AG04449 (cell line): ENCODE measurements at regions not wholly inside any gene's neighbourhood (a gene's known extent, or its start where the extent isn't known, plus 50 kb on each side); places are given as distances from the start of the nearest gene placed in this dataset.

Experiments
- CTCF ChIA-PET: fragments of 350-600 bp; formaldehyde crosslinking; extraction: SDS; loops from one replicate; lab custom pipeline; 2021; ENCODE audit warnings: antibody characterized with exemption; lab: Yijun Ruan, JAX
- POLR2A ChIA-PET: fragments of 400-600, 350-600 bp; formaldehyde crosslinking; extraction: SDS; loops from one replicate; lab custom pipeline; 2020; ENCODE audit warnings: antibody characterized with exemption, inconsistent platforms; lab: Yijun Ruan, JAX
- DNase-seq: peaks from one replicate; pipeline ENCODE4 v3.0.0-alpha.2; 2010; ENCODE audit warnings: low read depth, low spot score
- H3K4me3 ChIP-seq: 2 replicates; pipeline ENCODE4 v1.5.1; 2011; ENCODE audit warnings: low read depth, mild to moderate bottlenecking, control low read depth, low read length
- TF ChIP-seq, protein P1 (sequence below): IDR thresholded peaks from one replicate; pipeline ENCODE4 v1.5.1; 2011; ENCODE audit warnings: mild to moderate bottlenecking, moderate library complexity, low read length, control low read depth, inconsistent platforms; ENCODE audit not compliant: insufficient read depth; ENCODE audit errors: missing control alignments

DNA sequence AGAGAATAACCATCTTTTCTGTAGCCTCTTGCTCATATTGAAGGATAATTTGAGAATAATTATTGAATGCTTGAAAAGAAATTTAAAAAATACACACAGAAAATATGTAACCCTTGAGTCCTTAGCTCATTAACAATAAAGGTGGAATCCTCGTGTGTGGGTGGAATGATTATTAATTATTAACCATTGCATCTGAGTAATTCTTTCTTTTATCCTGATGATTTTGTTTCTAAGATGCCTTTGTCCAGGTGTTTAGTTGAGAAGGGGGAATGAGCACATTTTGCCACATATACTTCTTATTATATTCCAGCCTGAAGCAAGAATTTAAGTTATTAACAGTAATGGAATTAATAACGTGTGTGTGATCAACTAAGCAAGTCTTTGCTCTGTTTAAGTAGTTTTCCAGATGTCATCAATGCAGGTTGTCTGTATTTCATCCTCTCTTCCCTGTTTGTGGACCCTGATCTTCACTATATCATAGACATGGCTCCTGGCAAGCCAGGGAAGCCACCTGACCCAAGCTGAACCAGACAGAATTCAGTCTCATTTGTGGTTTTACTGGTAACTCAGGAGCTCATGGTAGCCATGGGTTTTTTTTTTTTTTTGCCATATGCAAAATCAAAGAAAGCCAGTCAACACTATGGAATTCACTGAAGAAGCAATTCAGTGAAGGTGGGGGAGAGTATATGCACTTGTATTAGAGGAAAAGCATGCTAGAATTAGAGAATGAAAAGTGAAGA, 144.3 kb downstream of the KIF20B start:
- CTCF ChIA-PET, result no interaction called here

DNA sequence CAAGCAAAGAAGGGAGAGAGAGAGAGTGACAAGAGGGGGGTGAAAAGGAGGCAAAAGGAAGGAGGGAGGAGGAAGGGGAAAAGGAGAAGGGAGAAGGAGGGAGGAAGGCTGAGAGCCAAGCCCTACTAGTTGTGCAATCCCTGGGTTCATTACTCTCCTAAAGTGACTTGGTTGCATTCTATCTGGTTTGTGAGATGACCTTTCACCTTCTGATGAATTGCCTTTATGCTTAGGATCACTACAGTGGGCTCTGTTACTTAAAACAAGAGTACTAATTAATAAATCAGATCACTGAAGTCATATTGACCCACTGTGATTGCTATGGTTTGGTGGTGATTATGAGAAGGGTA, 144.9 kb downstream of the KIF20B start:
- no peak for DNase-seq
- no peak overlapping the region for H3K4me3 ChIP-seq
- POLR2A ChIA-PET, result no interaction called here

More for the DNA sequence above, 144.3 kb downstream of the KIF20B start:
- POLR2A ChIA-PET, result no interaction called here
- no peak overlapping the region for H3K4me3 ChIP-seq
- no peak for DNase-seq
- TF ChIP-seq, protein P1, sequence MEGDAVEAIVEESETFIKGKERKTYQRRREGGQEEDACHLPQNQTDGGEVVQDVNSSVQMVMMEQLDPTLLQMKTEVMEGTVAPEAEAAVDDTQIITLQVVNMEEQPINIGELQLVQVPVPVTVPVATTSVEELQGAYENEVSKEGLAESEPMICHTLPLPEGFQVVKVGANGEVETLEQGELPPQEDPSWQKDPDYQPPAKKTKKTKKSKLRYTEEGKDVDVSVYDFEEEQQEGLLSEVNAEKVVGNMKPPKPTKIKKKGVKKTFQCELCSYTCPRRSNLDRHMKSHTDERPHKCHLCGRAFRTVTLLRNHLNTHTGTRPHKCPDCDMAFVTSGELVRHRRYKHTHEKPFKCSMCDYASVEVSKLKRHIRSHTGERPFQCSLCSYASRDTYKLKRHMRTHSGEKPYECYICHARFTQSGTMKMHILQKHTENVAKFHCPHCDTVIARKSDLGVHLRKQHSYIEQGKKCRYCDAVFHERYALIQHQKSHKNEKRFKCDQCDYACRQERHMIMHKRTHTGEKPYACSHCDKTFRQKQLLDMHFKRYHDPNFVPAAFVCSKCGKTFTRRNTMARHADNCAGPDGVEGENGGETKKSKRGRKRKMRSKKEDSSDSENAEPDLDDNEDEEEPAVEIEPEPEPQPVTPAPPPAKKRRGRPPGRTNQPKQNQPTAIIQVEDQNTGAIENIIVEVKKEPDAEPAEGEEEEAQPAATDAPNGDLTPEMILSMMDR, result no peak

DNA sequence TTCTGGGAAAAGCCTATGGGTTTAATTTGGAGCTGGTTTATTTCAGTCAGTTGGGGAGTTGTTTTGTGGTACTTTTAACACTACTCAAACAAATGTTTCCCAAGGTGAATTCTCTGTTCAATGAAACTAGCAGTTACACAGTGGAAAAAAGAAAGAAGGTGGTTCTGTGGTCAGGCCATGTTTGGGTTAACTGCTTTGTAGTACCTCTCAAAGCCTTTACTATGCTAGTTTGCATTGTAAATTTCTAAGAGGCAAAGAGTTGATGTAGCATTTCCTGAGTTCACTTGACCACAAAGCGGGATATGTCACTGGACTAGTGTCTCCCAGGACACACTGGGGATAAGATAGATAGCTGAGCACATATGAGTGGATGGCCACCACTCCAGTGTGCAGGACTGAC, 145.4 kb downstream of the KIF20B start:
- no peak for DNase-seq
- TF ChIP-seq, protein P1, result no peak
- no peak overlapping the region for H3K4me3 ChIP-seq
- CTCF ChIA-PET, result no interaction called here
- POLR2A ChIA-PET, result no interaction called here

More for the DNA sequence above, 144.9 kb downstream of the KIF20B start:
- CTCF ChIA-PET, result no interaction called here
- TF ChIP-seq, protein P1, result no peak

DNA sequence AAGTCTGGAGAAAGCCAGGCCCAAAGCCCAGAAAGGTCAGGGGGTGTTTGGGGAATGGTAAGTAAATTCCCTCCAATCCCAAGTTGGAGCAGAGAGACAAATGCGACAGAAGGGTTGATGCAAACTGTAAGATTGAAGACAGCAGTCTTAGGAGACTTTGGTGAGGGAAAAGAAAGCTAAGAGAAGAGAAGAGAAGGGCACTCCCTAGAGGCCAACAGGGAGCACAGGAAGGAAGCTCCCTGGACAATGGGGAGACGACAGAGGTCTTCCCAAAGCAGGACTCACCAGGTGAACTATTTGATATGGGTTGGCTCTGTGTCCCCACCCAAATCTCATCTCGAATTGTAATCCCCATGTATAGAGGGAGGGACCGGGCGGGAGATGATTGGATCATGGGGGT, 151.5 kb downstream of the KIF20B start:
- CTCF ChIA-PET, result interaction anchor here (1.2 kb wide), 1 partner anchor 898 kb away, joined by 3 read pairs; no protein-coding TSS in a partner anchor
- TF ChIP-seq, protein P1, result no peak

DNA sequence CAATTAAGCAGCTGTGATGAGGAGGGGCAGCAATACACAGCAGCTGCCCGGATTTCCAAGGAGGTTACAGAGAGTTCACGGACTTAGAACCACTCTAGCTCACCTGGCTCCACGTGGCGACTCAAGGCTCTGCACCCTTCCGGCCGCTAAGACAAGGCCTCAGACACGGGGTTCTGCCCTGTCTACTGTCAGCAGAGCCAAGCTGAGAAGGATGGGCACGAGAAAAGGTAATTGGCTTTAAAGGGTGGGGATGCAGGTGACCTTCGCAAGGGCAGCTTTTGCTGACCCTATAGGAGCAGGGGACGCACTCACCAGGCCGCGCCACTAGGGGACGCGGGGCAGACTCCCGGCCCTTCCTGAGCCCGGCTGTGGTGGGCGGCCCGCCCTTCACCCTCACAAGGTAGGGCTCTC, 152.4 kb downstream of the KIF20B start:
- no peak for DNase-seq
- TF ChIP-seq, protein P1, result no peak
- no peak overlapping the region for H3K4me3 ChIP-seq
- POLR2A ChIA-PET, result no interaction called here
- CTCF ChIA-PET, result interaction anchor here (1.2 kb wide), 1 partner anchor 897 kb away, joined by 3 read pairs; no protein-coding TSS in a partner anchor

More for the DNA sequence above, 151.5 kb downstream of the KIF20B start:
- POLR2A ChIA-PET, result no interaction called here
- no peak overlapping the region for H3K4me3 ChIP-seq
- no peak for DNase-seq

DNA sequence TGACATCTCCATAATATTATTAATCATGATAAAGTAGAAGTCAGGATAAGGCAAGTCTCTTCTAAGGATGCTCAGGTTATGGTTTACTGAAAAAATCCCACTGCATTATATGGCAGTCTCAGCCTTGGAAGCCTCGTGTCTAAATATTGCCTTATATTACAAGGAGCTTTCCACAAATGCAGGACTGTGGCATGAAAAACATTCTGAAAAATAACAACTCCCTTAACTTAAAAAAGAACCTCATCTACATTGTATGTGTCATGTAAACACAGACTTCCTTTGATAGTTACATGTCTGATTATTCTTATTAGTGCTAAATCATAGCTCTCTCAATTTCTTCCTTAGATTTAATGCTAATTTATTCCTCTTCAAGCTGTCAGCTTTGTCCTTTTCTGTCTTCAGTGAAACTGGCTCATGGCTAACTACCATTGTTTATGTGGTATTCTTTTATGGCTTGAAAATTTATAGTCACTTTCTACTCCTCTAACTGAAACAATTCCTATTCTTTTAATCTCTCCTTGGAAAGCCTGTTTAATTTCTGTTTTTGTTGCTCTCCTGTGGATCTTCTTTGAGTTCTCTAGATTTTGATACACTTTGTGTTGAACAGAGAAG, 156.1 kb downstream of the KIF20B start:
- TF ChIP-seq, protein P1, result no peak
- DNase-seq, result no peak
- no peak overlapping the region for H3K4me3 ChIP-seq
- POLR2A ChIA-PET, result no interaction called here
- CTCF ChIA-PET, result no interaction called here
